ENCODE measurements at regions not wholly inside any gene's neighbourhood (a gene's known extent, or its start where the extent isn't known, plus 50 kb on each side); places are given as distances from the start of the nearest gene placed in this dataset.

DNA sequence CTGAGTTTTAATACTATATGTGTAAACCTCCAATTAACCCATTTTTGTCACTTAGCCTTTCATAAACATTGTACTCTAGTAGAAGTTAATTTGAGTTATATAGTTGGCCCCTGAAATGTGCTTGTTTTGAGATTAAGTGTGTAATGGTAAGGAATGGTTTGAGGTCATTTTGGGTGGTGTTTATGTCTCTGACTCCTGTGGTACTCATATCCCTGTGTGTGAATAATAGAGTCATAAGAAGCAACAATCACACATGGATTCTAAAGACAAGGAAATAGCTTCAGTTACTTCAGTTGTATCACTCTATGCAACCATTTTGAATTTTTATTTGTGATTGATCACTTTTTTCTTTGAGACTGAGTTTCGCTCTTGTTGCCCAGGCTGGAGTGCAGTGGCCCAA is 408.5 kb downstream of the MFSD1 start:
- Histone ChIP-seq H3K9me3 (ENCODE audit: low read depth, low read length) (no peaks in the 10 kb centered on the region), H3K27me3 (ENCODE audit: insufficient read depth, low read length) (no peaks in the 10 kb centered on the region), H3K4me3 (ENCODE audit: low read length) (no peak overlapping the region), H3K4me1 (ENCODE audit: insufficient read depth, low read length) (no peaks in the 10 kb centered on the region)

DNA sequence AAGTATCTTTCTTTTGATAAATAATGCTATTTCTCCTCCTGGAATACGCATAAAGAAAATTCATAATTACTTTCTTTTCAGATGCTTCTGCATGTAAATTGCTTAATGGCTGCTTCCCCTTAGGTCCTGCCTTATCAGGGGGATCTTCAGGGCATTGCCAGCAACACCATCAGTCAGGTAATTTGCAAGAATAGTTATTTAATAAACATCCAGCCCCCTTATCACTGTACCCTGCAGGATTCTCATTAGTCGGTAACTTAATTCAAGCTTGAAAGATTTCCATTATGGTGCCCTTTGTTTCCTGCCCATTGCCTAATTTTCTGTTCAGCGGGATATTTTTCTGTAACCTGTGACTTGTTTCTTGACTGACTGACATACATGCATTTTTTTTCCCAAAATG is 414.5 kb downstream of the MFSD1 start:
- Histone ChIP-seq H3K4me1 (ENCODE audit: insufficient read depth, low read length) (no peaks in the 10 kb centered on the region), H3K27me3 (ENCODE audit: insufficient read depth, low read length) (no peaks in the 10 kb centered on the region), H3K4me3 (ENCODE audit: low read length) (no peak overlapping the region), H3K9me3 (ENCODE audit: low read depth, low read length) (no peaks in the 10 kb centered on the region)

DNA sequence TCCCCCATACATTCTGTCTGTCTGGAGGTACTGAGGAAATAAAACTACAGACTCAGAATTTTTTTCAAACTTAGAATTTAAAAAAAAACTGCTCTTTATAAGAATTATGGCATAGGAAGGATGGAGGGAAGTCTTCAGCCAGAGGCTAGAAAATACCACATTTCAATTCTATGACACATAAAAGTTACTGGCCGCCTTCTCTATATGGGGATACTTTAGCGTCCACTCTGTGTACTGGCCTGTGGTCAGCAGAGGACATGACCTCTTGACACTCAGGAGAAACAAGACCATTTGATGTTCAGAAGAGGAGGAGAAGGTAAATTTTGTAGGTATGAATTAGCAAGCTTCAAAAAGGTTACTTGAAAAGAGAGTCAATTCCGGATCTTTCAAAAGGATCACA is 417.4 kb downstream of the MFSD1 start:
- H3K27me3 ChIP-seq (ENCODE audit: insufficient read depth, low read length) = no peaks in the 10 kb centered on the region
- no peaks in the 10 kb centered on the region for H3K9me3 ChIP-seq (ENCODE audit: low read depth, low read length)
- H3K4me3 ChIP-seq (ENCODE audit: low read length) = no peak overlapping the region
- no peaks in the 10 kb centered on the region for H3K4me1 ChIP-seq (ENCODE audit: insufficient read depth, low read length)

DNA sequence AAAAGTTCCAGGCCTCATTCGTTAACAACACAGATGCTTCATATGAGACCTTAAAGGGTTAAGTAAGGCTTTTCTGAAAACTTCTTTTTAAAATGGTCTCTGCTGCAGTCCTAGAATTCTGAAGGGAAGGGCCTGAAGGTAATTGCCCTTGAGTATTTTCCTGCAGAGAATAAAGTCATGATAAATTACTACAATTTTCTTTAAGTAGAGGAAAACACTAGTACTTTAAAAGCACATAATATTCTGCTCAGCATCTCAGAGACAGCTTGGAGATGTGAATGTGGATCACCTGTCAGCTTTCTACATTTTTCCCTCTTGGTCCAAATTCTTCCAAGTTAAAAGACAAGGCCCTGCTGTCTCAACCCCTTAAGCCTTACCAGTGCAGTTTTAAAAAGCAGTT is 419.5 kb downstream of the MFSD1 start:
- H3K27me3 ChIP-seq (ENCODE audit: insufficient read depth, low read length) = no peaks in the 10 kb centered on the region
- H3K4me1 ChIP-seq (ENCODE audit: insufficient read depth, low read length) = no peaks in the 10 kb centered on the region
- H3K4me3 ChIP-seq (ENCODE audit: low read length) = no peak overlapping the region
- no peaks in the 10 kb centered on the region for H3K9me3 ChIP-seq (ENCODE audit: low read depth, low read length)

DNA sequence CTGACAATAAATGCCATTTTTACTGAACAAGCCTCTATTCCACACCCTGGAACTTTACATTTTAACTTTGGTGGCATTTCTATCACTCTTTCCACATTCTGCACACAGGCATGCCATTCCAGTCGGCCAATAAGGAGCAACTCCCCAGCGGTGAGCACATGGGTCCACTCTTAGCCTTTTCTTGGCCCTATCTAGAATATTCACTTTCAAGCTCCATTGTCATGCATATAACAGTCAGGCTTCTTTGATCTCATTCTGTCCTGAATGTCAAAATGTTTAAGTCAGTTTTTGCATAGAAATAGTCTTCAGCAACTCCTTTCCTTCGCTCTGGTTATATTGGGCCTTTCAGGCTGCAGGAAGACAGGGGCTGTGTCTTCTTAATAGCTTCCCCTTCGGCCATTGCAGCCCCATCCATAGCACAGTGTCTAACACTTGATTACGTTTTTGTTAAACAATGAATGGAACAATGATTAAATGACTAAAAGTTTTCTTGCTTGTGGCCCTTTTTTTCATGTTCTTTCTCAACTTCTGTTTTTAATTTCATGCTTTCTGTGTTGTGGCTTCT is 427.3 kb downstream of the MFSD1 start:
- Histone ChIP-seq H3K4me3 (ENCODE audit: low read length) (no peak overlapping the region), H3K4me1 (ENCODE audit: insufficient read depth, low read length) (no peaks in the 10 kb centered on the region), H3K9me3 (ENCODE audit: low read depth, low read length) (no peaks in the 10 kb centered on the region), H3K27me3 (ENCODE audit: insufficient read depth, low read length) (no peaks in the 10 kb centered on the region)

DNA sequence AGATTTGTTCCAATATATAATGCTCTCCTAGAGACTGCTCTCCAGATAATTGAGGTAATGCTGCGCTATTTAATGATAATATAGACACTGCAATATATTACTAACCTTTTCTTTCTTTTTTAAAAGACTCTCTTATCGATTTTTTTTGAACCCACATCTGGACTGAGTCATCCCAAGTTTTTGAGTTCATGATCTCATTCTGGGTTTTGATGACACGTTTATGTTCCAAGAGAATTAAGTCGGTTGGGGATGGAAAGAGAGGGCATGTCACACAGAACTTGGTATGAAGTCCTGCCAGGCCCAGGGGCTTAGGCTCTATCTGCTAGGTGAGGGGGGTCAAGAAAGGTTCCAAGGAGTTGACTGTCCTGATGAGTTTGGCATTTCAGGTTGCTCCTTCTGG is 431.1 kb downstream of the MFSD1 start:
- Histone ChIP-seq H3K9me3 (ENCODE audit: low read depth, low read length) (no peaks in the 10 kb centered on the region), H3K27me3 (ENCODE audit: insufficient read depth, low read length) (no peaks in the 10 kb centered on the region)

DNA sequence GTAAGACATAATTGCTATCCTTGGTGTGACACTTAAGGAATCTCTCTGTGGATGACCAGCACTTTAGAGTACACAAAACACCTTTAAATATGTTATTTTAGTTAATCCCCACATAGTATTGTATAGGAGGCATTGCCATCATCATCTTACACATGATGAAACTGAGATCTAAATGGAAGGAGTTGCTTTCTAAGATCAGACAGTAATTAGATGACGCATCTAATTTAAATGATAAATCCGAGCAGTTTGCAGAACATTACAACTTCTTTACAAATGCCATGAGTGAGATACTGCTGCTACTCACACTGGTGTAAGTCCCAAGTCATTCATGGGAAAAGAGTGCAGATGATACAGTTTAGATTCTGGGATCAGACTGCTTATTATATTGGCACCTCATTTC is 431.9 kb downstream of the MFSD1 start:
- Histone ChIP-seq H3K4me1 (ENCODE audit: insufficient read depth, low read length) (no peaks in the 10 kb centered on the region), H3K4me3 (ENCODE audit: low read length) (no peak overlapping the region), H3K9me3 (ENCODE audit: low read depth, low read length) (no peaks in the 10 kb centered on the region), H3K27me3 (ENCODE audit: insufficient read depth, low read length) (no peaks in the 10 kb centered on the region)

More for the DNA sequence above, 431.1 kb downstream of the MFSD1 start:
- H3K4me3 ChIP-seq (ENCODE audit: low read length) = no peak overlapping the region
- H3K4me1 ChIP-seq (ENCODE audit: insufficient read depth, low read length) = no peaks in the 10 kb centered on the region

DNA sequence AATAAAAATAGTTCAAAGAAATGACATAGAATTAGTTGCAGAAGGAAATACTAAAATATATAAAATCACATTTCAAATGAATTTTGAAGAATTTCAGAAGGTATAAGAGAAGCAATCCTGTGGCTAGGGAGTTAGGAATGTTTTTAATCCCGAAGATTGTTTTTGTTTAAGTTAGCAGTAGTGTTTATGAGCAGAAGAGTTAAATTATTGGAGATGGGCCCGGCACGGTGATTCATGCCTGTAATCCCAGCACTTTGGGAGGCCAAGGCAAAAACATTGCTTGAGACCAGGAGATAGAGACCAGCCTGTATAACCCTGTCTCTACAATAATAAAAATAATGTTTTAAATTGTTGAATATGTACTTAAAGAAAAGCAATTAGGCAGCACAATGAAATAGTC is 432.5 kb downstream of the MFSD1 start:
- H3K4me1 ChIP-seq (ENCODE audit: insufficient read depth, low read length) = no peaks in the 10 kb centered on the region
- H3K27me3 ChIP-seq (ENCODE audit: insufficient read depth, low read length) = no peaks in the 10 kb centered on the region
- H3K9me3 ChIP-seq (ENCODE audit: low read depth, low read length) = no peaks in the 10 kb centered on the region
- no peak overlapping the region for H3K4me3 ChIP-seq (ENCODE audit: low read length)

DNA sequence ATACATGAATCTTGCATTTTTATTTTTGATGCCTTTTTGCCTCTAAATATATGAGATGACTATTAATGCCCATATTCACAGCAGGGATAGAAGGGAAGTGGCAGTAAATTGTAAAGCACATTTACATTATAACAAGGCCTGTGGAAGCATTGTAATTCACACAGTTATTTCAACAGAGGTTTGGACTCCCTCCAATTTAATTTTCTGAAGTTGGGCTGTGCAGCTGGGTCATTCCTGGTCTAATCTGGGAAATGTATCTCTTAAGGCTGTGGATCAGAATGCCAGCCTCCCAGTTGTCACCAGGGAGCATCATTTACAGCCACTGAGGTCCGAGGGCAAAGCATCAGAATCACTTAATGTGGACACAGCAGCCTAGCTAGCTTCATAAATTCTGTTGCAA is 434.5 kb downstream of the MFSD1 start:
- no peaks in the 10 kb centered on the region for H3K4me1 ChIP-seq (ENCODE audit: insufficient read depth, low read length)
- no peaks in the 10 kb centered on the region for H3K9me3 ChIP-seq (ENCODE audit: low read depth, low read length)
- H3K4me3 ChIP-seq (ENCODE audit: low read length) = no peak overlapping the region
- H3K27me3 ChIP-seq (ENCODE audit: insufficient read depth, low read length) = no peaks in the 10 kb centered on the region

DNA sequence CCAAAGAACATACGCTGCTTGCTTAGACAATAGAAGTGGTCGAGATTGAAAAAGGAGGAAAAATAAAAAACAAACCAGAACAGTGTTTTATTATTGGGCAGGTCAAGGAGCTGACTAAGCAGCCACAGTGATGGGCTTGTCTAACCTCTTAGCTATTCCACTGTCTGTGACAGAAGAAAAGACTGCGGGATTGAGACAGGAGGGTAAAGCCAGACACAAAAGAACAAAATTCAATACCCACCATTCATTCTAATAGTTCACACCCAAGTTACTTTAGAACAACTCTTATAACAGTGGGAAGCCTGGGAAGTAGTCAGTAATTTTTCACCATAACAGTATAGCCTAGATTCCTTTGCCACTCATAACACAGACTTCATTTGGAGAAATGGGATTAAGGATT is 435.4 kb downstream of the MFSD1 start:
- Histone ChIP-seq H3K4me3 (ENCODE audit: low read length) (no peak overlapping the region), H3K4me1 (ENCODE audit: insufficient read depth, low read length) (no peaks in the 10 kb centered on the region), H3K9me3 (ENCODE audit: low read depth, low read length) (no peaks in the 10 kb centered on the region), H3K27me3 (ENCODE audit: insufficient read depth, low read length) (no peaks in the 10 kb centered on the region)

DNA sequence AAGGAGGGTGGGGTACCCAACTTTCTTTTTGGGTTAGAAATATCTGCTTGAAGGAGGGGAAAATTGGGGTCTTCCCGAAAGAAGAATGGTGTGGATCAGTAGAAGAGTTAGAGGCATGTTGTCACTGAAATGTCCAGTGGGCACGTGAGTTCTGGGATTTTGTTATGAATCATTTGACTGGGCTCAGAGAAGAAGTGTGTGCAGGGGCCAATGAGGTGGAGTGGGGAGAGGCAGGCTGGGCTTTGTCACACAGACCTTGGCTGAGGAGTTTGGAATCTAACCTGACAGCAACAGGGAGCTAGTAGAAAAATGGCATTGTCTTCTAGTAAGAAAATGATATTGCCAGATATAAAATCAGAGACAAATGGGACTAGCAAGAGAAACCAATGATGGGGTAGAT is 436.8 kb downstream of the MFSD1 start:
- H3K4me1 ChIP-seq (ENCODE audit: insufficient read depth, low read length) = no peaks in the 10 kb centered on the region

DNA sequence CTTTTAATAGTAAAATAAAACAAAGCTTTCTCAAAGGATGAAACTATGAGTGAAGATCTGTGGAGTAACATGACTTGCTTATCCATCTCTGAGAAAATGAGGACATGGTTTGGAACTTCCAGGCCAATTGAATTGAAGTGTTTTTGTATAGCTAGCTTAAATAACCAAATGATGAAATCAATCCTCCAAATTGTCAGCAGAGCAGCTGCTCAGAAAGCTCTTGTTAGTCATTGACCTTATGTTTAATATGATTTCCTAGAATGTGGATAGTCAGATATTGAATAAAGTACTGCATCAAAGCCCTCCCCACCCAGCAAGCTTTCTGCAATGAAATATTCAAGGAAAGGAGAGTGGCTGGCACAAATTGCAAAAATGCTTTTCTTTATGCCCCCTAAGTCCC is 437.2 kb downstream of the MFSD1 start:
- no peaks in the 10 kb centered on the region for H3K4me1 ChIP-seq (ENCODE audit: insufficient read depth, low read length)
- no peaks in the 10 kb centered on the region for H3K27me3 ChIP-seq (ENCODE audit: insufficient read depth, low read length)
- no peak overlapping the region for H3K4me3 ChIP-seq (ENCODE audit: low read length)
- H3K9me3 ChIP-seq (ENCODE audit: low read depth, low read length) = no peaks in the 10 kb centered on the region

More for the DNA sequence above, 436.8 kb downstream of the MFSD1 start:
- Histone ChIP-seq H3K4me3 (ENCODE audit: low read length) (no peak overlapping the region), H3K27me3 (ENCODE audit: insufficient read depth, low read length) (no peaks in the 10 kb centered on the region), H3K9me3 (ENCODE audit: low read depth, low read length) (no peaks in the 10 kb centered on the region)

DNA sequence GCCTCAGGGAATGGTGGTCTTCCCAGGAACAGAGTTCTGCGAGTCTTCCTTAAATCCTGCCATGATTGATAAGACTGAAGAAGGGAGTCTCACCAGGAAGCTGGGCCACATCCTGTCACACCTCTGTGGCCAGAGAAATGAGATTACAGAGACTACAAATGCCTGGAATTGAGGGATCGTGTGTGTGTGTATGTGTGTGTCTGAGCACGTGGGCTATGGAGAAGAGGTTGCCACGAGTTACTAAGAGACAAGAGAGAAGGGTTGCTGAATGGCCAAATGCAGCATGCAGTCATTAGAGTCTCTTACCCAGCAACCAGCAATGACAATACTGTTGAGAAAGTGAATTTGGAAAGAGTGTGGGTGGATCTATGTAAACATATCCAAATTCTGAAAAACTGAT is 443.1 kb downstream of the MFSD1 start:
- Histone ChIP-seq H3K4me3 (ENCODE audit: low read length) (no peak overlapping the region), H3K9me3 (ENCODE audit: low read depth, low read length) (no peaks in the 10 kb centered on the region), H3K4me1 (ENCODE audit: insufficient read depth, low read length) (no peaks in the 10 kb centered on the region), H3K27me3 (ENCODE audit: insufficient read depth, low read length) (no peaks in the 10 kb centered on the region)

DNA sequence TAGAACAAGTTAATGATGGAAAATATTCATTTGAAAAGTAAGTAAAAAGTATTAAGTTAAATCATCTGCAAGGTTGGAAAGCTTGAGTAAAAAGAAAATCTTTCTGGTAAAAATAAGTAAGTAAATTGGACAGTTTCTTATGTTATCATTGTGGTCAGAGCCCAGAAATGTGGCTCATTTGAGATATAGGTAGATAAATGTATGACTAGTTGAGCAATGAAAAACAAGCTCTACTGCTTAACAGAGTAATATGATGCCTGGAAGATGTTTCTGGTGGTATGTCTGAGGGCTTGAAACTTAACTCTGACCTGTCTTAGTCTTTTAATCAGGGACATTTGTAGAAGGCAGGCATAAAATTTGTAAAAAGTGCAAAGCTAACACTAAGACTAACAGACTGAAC is 444.0 kb downstream of the MFSD1 start:
- no peaks in the 10 kb centered on the region for H3K27me3 ChIP-seq (ENCODE audit: insufficient read depth, low read length)
- no peak overlapping the region for H3K4me3 ChIP-seq (ENCODE audit: low read length)
- no peaks in the 10 kb centered on the region for H3K9me3 ChIP-seq (ENCODE audit: low read depth, low read length)
- H3K4me1 ChIP-seq (ENCODE audit: insufficient read depth, low read length) = no peaks in the 10 kb centered on the region

DNA sequence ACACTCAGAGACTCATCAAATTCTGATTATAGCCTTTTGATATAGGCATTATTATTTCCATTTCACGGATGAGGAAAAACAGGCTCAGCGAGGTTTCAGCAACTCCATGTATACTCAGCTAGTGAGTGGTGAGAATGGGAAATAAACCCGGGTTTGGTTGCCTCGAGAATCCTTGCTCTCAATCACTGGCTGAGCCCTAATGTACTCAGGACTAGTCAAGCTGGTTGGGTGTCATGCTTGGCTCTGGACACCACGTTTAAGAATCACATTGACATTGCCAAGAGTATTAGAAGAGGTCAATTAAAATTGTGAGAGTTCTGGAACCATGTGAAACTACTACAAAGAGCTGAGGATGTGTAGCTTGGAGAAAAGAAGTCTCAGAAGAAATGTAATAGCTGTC is 444.5 kb downstream of the MFSD1 start:
- H3K27me3 ChIP-seq (ENCODE audit: insufficient read depth, low read length) = no peaks in the 10 kb centered on the region
- no peak overlapping the region for H3K4me3 ChIP-seq (ENCODE audit: low read length)
- H3K4me1 ChIP-seq (ENCODE audit: insufficient read depth, low read length) = no peaks in the 10 kb centered on the region
- H3K9me3 ChIP-seq (ENCODE audit: low read depth, low read length) = peaks cover under 1% of the 10 kb centered on the region

DNA sequence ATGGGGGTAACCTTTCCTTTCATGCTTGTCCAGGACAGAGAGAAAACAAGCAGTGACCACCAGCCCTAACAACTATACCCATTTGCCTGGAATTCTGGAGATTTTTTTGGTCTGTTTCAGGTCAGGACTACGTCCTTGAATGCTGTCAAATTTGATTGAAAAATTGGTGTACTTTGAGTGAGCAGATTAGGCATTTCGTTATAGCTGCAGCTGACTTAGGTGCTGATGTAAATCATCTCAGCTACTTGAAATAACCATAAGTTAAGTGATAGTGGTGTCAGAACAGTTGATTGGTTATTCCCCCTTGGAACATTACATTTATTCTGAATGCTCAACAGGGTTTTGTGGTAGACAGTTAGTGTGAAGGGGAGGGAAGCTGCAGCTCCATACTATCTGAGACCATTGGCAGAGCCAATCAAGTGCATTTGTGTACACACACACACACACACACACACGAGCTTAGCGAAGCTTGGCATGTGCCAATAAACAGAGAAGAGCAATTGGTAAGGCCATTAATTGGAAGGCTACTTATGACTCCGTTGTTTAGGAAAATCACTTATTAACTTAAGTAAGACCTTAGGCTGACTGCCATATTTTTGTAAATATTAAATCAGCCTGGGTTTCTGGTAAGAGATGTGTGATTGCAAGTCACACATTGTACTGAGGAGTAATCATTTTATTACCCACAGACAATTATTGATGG is 447.8 kb downstream of the MFSD1 start:
- no peaks in the 10 kb centered on the region for H3K4me1 ChIP-seq (ENCODE audit: insufficient read depth, low read length)
- no peak overlapping the region for H3K4me3 ChIP-seq (ENCODE audit: low read length)
- peaks cover 22% of the 10 kb centered on the region for H3K9me3 ChIP-seq (ENCODE audit: low read depth, low read length)
- peaks cover 5% of the 10 kb centered on the region for H3K27me3 ChIP-seq (ENCODE audit: insufficient read depth, low read length)
